ENCODE measurements at regions not wholly inside any gene's neighbourhood (a gene's known extent, or its start where the extent isn't known, plus 50 kb on each side); places are given as distances from the start of the nearest gene placed in this dataset.

- DNase-seq (ENCODE audit: low read depth): no peak
- TF ChIP-seq CTCF (IDR thresholded peaks at IDR 0.05; ENCODE audit: insufficient read depth, low read depth, low read length, missing control alignments): no peak
- no peak overlapping the region for H3K4me3 ChIP-seq (ENCODE audit: low read depth, low read length)
Measured at GRCh38 chr16:11462861-11463260, 117.6 kb downstream of the RMI2 start.

DNA sequence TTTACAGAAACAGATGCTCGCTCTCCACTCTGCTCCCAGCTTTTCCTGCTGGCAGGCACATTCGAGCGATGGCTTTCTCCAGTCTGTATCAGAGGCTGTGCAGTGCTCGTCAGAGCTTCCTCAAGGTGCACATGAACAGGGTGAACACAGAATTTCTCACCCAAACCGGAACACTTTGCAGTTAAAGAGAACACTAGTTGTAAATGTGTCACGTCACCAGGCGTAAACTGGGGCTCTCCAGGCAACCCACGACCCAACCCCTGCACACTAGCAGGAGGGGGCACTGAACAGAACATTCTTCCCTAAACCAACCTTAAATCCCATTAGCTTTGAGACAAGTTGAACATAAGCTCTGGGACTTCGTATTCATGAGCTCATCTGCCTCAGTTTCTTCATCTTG lies 119.0 kb downstream of the RMI2 start:
- no peak for DNase-seq (ENCODE audit: low read depth)
- H3K4me3 ChIP-seq (ENCODE audit: low read depth, low read length): no peak overlapping the region
- TF ChIP-seq CTCF (IDR thresholded peaks at IDR 0.05; ENCODE audit: insufficient read depth, low read depth, low read length, missing control alignments): no peak

GRCh38 chr16:11465675-11466074 lies 120.4 kb downstream of the RMI2 start:
- no peak for TF ChIP-seq CTCF (IDR thresholded peaks at IDR 0.05; ENCODE audit: insufficient read depth, low read depth, low read length, missing control alignments)
- no peak for DNase-seq (ENCODE audit: low read depth)
- H3K4me3 ChIP-seq (ENCODE audit: low read depth, low read length): no peak overlapping the region

DNA sequence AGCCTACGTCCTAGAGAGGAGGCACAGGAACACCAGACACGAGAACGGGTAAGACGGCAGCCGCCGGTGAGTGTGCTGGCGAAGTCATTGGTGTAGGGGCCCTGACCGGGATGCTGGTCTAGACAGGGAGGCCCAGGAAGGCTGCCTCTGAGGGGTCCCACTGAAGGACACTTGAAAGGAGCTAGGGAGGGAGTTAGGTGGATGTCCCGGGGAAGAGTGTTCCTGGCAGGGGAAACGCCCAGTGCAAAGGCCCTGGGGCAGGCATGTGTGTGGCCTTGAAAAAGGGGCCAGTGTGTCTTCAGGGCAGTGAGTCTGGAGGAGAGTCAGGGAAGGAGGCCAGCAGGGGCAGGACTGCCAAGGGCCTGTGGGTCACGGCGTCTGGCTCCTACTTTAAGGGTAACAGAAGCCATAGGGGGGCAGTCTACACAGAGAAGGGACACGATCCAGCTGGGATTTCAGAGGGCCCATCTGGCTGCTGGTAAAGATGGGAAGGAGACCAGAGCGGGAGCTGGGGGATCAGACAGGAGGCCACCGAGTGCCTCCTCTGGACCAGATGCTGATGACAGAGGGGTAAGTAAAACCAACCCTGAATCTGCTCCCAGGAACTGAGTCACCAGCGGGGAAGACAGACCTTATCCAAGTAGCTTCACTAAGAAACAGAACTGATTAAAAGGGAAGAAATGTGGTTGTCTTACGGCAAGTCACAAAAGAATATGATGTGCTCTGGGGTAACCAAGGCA lies 115.9 kb downstream of the LITAF start:
- TF ChIP-seq CTCF (IDR thresholded peaks at IDR 0.05; ENCODE audit: insufficient read depth, low read depth, low read length, missing control alignments): no peak
- DNase-seq (ENCODE audit: low read depth): no peak
- H3K4me3 ChIP-seq (ENCODE audit: low read depth, low read length): no peak overlapping the region

GRCh38 chr16:11471548-11471947 lies 115.2 kb downstream of the LITAF start:
- TF ChIP-seq CTCF (IDR thresholded peaks at IDR 0.05; ENCODE audit: insufficient read depth, low read depth, low read length, missing control alignments): no peak
- no peak for DNase-seq (ENCODE audit: low read depth)
- H3K4me3 ChIP-seq (ENCODE audit: low read depth, low read length): no peak overlapping the region

GRCh38 chr16:11472410-11472809 lies 114.3 kb downstream of the LITAF start:
- TF ChIP-seq CTCF (IDR thresholded peaks at IDR 0.05; ENCODE audit: insufficient read depth, low read depth, low read length, missing control alignments): no peak
- no peak for DNase-seq (ENCODE audit: low read depth)
- H3K4me3 ChIP-seq (ENCODE audit: low read depth, low read length): no peak overlapping the region

- no peak for TF ChIP-seq CTCF (IDR thresholded peaks at IDR 0.05; ENCODE audit: insufficient read depth, low read depth, low read length, missing control alignments)
- H3K4me3 ChIP-seq (ENCODE audit: low read depth, low read length): no peak overlapping the region
- no peak for DNase-seq (ENCODE audit: low read depth)
Measured at GRCh38 chr16:11472851-11473250, 113.9 kb downstream of the LITAF start.
